Panc1 (cell line): ENCODE measurements at regions not wholly inside any gene's neighbourhood (a gene's known extent, or its start where the extent isn't known, plus 50 kb on each side); places are given as distances from the start of the nearest gene placed in this dataset.

Experiments used
- POLR2AphosphoS5 ChIP-seq: IDR thresholded peaks from 2 replicates; pipeline ENCODE4 v1.6.1; 2012; ENCODE audit warnings: mild to moderate bottlenecking, low read depth, low read length, moderate library complexity
- SIN3A ChIP-seq: IDR thresholded peaks from 2 replicates; pipeline ENCODE4 v1.6.1; 2012; ENCODE audit warnings: low read depth, mild to moderate bottlenecking, low read length, moderate library complexity, borderline replicate concordance; ENCODE audit not compliant: insufficient read depth
- TF ChIP-seq, protein P1 (sequence below): fragments of 450-650 bp; IDR thresholded peaks from 2 replicates; pipeline ENCODE4 v1.5.1; 2017; ENCODE audit warnings: mild to moderate bottlenecking
- TF ChIP-seq, protein P2 (sequence below), 2 experiments: IDR thresholded peaks; 2 replicates each; pipeline ENCODE4 v1.6.1; 2011 to 2012; ENCODE audit warnings: low read depth in 2 of 2, control low read depth in 1 of 2, low read length in 1 of 2, mild to moderate bottlenecking in 1 of 2, moderate library complexity in 1 of 2; ENCODE audit not compliant: insufficient read depth in 1 of 2

DNA sequence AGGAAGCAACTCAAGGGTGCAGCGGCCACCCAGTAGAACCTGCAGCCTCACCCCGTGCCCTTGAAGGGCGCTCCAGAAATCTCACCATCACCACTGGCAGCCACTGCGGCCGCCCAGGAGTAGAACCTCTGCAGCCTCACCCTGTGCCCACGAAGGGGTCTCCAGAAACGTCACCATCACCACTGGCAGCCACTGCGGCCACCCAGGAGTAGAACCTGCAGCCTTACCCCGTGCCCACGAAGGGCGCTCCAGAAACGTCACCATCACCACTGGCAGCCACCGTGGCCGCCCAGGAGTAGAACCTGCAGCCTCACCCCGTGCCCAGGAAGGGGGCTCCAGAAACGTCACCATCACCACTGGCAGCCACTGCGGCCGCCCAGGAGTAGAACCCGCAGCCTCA is 336.0 kb downstream of the TEX29 start:
- TF ChIP-seq, protein P1, sequence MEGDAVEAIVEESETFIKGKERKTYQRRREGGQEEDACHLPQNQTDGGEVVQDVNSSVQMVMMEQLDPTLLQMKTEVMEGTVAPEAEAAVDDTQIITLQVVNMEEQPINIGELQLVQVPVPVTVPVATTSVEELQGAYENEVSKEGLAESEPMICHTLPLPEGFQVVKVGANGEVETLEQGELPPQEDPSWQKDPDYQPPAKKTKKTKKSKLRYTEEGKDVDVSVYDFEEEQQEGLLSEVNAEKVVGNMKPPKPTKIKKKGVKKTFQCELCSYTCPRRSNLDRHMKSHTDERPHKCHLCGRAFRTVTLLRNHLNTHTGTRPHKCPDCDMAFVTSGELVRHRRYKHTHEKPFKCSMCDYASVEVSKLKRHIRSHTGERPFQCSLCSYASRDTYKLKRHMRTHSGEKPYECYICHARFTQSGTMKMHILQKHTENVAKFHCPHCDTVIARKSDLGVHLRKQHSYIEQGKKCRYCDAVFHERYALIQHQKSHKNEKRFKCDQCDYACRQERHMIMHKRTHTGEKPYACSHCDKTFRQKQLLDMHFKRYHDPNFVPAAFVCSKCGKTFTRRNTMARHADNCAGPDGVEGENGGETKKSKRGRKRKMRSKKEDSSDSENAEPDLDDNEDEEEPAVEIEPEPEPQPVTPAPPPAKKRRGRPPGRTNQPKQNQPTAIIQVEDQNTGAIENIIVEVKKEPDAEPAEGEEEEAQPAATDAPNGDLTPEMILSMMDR: no peak
- TF ChIP-seq, protein P2, sequence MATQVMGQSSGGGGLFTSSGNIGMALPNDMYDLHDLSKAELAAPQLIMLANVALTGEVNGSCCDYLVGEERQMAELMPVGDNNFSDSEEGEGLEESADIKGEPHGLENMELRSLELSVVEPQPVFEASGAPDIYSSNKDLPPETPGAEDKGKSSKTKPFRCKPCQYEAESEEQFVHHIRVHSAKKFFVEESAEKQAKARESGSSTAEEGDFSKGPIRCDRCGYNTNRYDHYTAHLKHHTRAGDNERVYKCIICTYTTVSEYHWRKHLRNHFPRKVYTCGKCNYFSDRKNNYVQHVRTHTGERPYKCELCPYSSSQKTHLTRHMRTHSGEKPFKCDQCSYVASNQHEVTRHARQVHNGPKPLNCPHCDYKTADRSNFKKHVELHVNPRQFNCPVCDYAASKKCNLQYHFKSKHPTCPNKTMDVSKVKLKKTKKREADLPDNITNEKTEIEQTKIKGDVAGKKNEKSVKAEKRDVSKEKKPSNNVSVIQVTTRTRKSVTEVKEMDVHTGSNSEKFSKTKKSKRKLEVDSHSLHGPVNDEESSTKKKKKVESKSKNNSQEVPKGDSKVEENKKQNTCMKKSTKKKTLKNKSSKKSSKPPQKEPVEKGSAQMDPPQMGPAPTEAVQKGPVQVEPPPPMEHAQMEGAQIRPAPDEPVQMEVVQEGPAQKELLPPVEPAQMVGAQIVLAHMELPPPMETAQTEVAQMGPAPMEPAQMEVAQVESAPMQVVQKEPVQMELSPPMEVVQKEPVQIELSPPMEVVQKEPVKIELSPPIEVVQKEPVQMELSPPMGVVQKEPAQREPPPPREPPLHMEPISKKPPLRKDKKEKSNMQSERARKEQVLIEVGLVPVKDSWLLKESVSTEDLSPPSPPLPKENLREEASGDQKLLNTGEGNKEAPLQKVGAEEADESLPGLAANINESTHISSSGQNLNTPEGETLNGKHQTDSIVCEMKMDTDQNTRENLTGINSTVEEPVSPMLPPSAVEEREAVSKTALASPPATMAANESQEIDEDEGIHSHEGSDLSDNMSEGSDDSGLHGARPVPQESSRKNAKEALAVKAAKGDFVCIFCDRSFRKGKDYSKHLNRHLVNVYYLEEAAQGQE (IDR thresholded peaks at IDR 0.05; ENCODE audit: insufficient read depth in 1 of 2, low read depth in 2 of 2, low read length in 1 of 2): no peak
- TF ChIP-seq POLR2AphosphoS5 (no peak), SIN3A (no peak)
